ENCODE measurements at regions not wholly inside any gene's neighbourhood (a gene's known extent, or its start where the extent isn't known, plus 50 kb on each side); places are given as distances from the start of the nearest gene placed in this dataset.

DNA sequence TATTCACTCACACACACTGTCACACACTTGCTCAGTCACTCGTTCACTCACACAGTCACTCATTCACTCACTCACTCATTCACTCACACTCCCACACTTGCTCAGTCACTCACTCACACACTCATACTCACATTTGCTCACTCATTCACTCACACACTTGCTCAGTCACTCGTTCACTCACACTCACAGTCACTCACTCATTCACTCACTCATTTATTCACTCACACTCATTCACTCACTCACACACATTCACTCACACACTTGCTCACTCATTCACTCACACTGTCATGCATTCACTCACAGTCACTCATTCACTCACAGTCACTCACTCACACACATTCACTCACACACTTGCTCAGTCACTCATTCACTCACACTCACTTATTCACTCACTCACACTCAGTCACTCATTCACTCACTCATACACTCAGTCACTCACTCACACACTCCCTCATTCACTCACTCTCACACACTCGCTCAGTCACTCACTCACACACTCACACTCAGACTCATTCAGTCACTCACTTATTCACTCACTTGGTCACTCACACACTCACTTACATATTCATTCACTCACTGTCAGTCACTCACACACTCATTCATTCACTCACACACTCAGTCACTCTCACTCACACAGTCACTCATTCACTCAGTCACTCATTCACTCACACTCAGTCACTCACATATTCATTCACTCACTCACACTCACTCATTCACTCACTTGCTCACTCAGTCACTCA is 167.0 kb upstream of the C1orf174 start:
- no peak for TF ChIP-seq POLR2A (IDR thresholded peaks at IDR 0.05)
- TF ChIP-seq, protein P1, sequence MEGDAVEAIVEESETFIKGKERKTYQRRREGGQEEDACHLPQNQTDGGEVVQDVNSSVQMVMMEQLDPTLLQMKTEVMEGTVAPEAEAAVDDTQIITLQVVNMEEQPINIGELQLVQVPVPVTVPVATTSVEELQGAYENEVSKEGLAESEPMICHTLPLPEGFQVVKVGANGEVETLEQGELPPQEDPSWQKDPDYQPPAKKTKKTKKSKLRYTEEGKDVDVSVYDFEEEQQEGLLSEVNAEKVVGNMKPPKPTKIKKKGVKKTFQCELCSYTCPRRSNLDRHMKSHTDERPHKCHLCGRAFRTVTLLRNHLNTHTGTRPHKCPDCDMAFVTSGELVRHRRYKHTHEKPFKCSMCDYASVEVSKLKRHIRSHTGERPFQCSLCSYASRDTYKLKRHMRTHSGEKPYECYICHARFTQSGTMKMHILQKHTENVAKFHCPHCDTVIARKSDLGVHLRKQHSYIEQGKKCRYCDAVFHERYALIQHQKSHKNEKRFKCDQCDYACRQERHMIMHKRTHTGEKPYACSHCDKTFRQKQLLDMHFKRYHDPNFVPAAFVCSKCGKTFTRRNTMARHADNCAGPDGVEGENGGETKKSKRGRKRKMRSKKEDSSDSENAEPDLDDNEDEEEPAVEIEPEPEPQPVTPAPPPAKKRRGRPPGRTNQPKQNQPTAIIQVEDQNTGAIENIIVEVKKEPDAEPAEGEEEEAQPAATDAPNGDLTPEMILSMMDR (IDR thresholded peaks at IDR 0.05): no peak
- DNase-seq (ENCODE audit: low spot score in 2 of 2): no peak

DNA sequence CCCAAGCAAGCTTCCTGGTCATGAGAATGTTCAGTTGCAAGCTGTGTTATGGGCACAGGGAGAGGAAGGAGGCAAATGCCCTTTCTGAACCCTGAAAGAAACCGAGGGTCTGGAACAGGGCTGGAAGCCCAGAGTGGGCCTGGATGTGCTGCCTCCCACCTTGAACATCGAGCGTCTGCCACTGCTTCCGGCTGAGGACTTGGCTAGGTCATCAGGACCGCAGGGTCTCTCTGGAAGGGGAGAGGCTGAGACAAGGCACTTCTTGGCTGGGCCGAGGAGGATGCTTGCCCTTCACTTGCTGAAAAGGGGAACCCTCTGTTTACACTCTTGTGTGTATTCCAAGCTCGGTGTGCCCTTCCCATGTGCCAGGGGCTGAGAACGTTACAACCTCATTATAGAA is 168.0 kb upstream of the C1orf174 start:
- no peak overlapping the region for H3K4me3 ChIP-seq (ENCODE audit: low read depth, poor library complexity, severe bottlenecking)
- 52 to 58% methylated on average over 8 of the region's 8 CpGs for WGBS, 2 donors
- intact Hi-C loops (cut with DNase I; ENCODE audit: low total_unique reads): no loop called here
- TF ChIP-seq, protein P1 (IDR thresholded peaks at IDR 0.05): no peak
- no peak for TF ChIP-seq POLR2A (IDR thresholded peaks at IDR 0.05)
- peak in 1 of 2 donors; percentile 13 for DNase-seq (ENCODE audit: low spot score in 2 of 2)

More for the DNA sequence above, 167.0 kb upstream of the C1orf174 start:
- 81 to 91% methylated on average over 1 to 3 of the region's 3 CpGs for whole genome bisulfite sequencing, 2 donors
- intact Hi-C loops (cut with DNase I; ENCODE audit: low total_unique reads): no loop called here
- H3K4me3 ChIP-seq (ENCODE audit: low read depth, poor library complexity, severe bottlenecking): no peak overlapping the region

DNA sequence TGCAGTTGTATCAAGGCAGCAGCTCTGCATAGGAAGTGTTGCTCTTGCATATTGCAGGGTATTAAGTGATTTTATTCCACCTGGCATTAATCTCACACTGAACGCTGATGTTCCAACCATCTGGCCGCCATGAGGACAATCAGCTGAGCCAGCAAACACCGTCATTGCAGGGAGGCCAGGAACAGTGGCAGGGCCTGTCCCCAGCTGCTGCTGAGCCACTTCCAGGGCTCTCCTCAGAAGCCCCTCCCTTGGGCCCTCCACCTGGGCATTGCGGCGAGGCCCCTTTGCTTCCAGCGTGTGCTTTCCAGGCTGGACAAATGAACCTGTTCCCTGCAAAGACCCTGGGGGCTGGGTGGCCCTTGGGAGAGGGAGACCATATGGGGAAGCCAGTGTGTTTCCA is 171.6 kb upstream of the C1orf174 start:
- TF ChIP-seq, protein P1 (IDR thresholded peaks at IDR 0.05): no peak
- no peak for TF ChIP-seq POLR2A (IDR thresholded peaks at IDR 0.05)
- no peak overlapping the region for H3K4me3 ChIP-seq (ENCODE audit: low read depth, poor library complexity, severe bottlenecking)
- intact Hi-C loops (cut with DNase I; ENCODE audit: low total_unique reads): no loop called here
- 49 to 58% methylated on average over 6 of the region's 6 CpGs for WGBS, 2 donors
- DNase-seq (ENCODE audit: low spot score in 2 of 2): peak in 1 of 2 donors; percentile 31

DNA sequence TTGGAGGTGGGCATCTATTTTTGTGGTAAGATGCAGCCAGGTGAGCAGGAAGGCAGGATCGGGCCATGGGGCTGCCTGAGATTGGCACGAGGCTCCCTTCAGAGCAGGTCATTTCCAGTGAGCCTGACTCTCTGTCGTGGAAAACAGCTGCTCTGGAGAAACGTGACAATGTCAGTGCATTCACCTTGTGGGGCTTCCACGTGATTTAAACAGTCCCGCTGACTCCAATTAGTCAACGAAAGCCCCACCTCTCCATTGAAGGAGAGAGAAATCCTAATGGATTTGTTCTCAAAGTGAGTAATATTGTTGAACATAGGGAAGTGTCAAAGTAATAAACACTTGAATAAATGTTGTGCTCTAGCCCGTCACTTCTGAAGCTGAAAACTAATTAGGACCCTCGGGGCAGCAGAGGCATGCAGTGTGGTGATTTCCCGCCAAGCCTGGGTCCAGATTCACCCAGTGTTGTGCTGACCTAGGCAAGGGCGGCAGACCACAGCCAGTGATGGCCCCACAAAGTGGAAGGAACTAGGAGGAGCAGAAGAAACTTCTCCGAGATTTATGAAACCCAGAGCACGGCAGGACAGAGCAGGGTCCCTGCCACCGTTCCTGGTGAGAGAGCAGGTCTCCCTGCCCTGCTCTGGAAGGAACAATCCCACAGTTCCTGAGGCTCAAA is 172.5 kb upstream of the C1orf174 start:
- peak in 1 of 2 donors; percentile 59 for DNase-seq (ENCODE audit: low spot score in 2 of 2)
- no peak overlapping the region for H3K4me3 ChIP-seq (ENCODE audit: low read depth, poor library complexity, severe bottlenecking)
- TF ChIP-seq, protein P1 (IDR thresholded peaks at IDR 0.05): no peak
- no peak for TF ChIP-seq POLR2A (IDR thresholded peaks at IDR 0.05)
- intact Hi-C loops (cut with DNase I; ENCODE audit: low total_unique reads): no loop called here
- 39 to 48% methylated on average over 14 of the region's 14 CpGs for WGBS, 2 donors

DNA sequence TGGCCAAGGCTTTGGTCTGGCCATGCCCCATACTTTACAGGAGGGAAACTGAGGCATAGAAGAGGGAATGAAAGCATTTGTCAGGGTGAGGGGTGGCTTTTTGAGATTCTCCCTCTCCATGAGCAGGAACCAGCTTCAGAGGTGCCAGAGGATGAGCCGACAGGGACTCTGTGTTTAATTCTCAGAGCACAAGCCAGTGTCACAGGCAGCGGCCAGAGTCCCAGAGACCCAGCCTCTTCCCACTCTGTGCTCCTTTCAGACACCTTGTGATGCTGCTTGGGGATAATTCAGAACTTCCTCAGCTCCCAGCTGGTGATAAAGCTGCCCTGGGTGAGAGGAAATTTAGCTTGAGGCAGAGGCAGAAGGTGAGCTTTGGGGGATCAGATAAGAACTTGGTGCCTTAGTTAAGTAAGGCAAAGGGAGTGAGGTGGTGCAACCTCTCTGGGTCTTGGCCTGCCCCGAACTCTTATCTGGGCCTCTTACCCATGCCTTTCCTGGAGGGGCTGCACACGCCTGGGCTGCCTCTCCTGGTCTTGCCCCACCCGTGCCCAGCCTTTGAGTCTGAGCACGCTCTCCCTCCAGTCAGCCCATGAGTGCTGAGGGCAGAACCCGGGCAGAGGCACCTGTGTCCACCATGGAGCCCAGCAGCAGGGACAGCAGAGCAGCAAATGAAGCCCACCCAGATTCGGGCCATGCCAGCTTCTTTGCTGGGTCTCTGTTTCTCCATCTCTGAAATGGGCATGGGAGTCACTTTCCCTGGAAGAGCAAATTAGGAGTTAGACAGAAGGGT is 175.6 kb upstream of the C1orf174 start:
- 75 to 79% methylated on average over 8 of the region's 8 CpGs for WGBS, 2 donors
- intact Hi-C loops (cut with DNase I; ENCODE audit: low total_unique reads): no loop called here
- TF ChIP-seq POLR2A (IDR thresholded peaks at IDR 0.05): no peak
- TF ChIP-seq, protein P1 (IDR thresholded peaks at IDR 0.05): no peak
- DNase-seq (ENCODE audit: low spot score in 2 of 2): peak in 1 of 2 donors; percentile 65
- no peak overlapping the region for H3K4me3 ChIP-seq (ENCODE audit: low read depth, poor library complexity, severe bottlenecking)
